Lung (tissue), 11 donors: ENCODE measurements at regions not wholly inside any gene's neighbourhood (a gene's known extent, or its start where the extent isn't known, plus 50 kb on each side); places are given as distances from the start of the nearest gene placed in this dataset.

ENCODE experiments used
- ATAC-seq: fragments of 200-7000 bp; cut with Tn5 transposase; one replicate; pipeline ENCODE4 v1.9.1; 2020; ENCODE audit warnings: moderate number of reproducible peaks; ENCODE audit not compliant: insufficient read depth, low FRiP score
- DNase-seq, 3 donors: peaks; one replicate each; pipeline ENCODE4 v3.0.0-alpha.2; 2013 to 2017
- H3K27ac ChIP-seq, 2 donors: one replicate each; pipeline ENCODE4 v1.5.1; 2013; ENCODE audit warnings: mild to moderate bottlenecking in 2 of 2, moderate library complexity in 2 of 2, control low read depth in 1 of 2, inconsistent platforms in 1 of 2, low read depth in 1 of 2, low read length in 1 of 2
- H3K27me3 ChIP-seq, 3 donors: one replicate each; pipeline ENCODE4 v1.5.1; 2013; ENCODE audit warnings: low read length in 2 of 3; ENCODE audit not compliant: control insufficient read depth in 3 of 3, insufficient read depth in 3 of 3
- H3K36me3 ChIP-seq, 4 donors: one replicate each; pipeline ENCODE4 v1.5.1; 2013; ENCODE audit warnings: low read length in 4 of 4, mild to moderate bottlenecking in 1 of 4, moderate library complexity in 1 of 4; ENCODE audit not compliant: control insufficient read depth in 4 of 4, insufficient read depth in 4 of 4
- H3K4me1 ChIP-seq, 5 donors: one replicate each; pipeline ENCODE4 v1.5.1; 2013; ENCODE audit warnings: low read length in 5 of 5, mild to moderate bottlenecking in 2 of 5, moderate library complexity in 1 of 5; ENCODE audit not compliant: control insufficient read depth in 5 of 5, insufficient read depth in 5 of 5
- H3K4me3 ChIP-seq: one replicate; pipeline ENCODE4 v1.5.1; 2013; ENCODE audit warnings: mild to moderate bottlenecking, control low read depth, moderate library complexity
- H3K9ac ChIP-seq, 2 donors: one replicate each; pipeline ENCODE4 v1.5.1; 2013; ENCODE audit warnings: low read length in 2 of 2, control low read depth in 1 of 2; ENCODE audit not compliant: insufficient read depth in 1 of 2
- H3K9me3 ChIP-seq, 4 donors: one replicate each; pipeline ENCODE4 v1.5.1; 2013; ENCODE audit warnings: low read length in 3 of 4, mild to moderate bottlenecking in 1 of 4, moderate library complexity in 1 of 4; ENCODE audit not compliant: control insufficient read depth in 4 of 4, insufficient read depth in 3 of 4
- CTCF ChIP-seq: IDR thresholded peaks from 2 replicates; pipeline ENCODE4 v1.5.1; 2012; ENCODE audit warnings: mild to moderate bottlenecking; ENCODE audit errors: control extremely low read depth, extremely low read depth
- WGBS, 2 donors: extraction: QIAGEN DNeasy Blood & Tissue Kit; methylation state at CpG; one replicate each; pipeline ENCODE4 v1.1.7; 2013; 5-methylcytosine and 5-hydroxymethylcytosine counted together
- donor health status: control.
- donor health status: control.
- donor health status: Bipolar disorder and iron deficiency.
- donor health status: healthy.
- donor health status: DM: yes; HTN: yes; CAD: no.

- Histone ChIP-seq H3K27ac (no peak overlapping the region), H3K9me3 (peaks cover 0 to 4% (median 0%) of the 10 kb centered on the region in 4 donors), H3K27me3 (no peaks in the 10 kb centered on the region), H3K4me3 (no peak overlapping the region), H3K36me3 (no peaks in the 10 kb centered on the region), H3K4me1 (no peaks in the 10 kb centered on the region), H3K9ac (no peak overlapping the region)
- 64 to 73% methylated on average over 3 of the region's 3 CpGs for WGBS, 2 donors
- ATAC-seq (no peak), DNase-seq (no peak)
- no peak for TF ChIP-seq CTCF
Observed at GRCh38 chr14:40188006-40188405, 755.8 kb upstream of the FBXO33 start.

- ATAC-seq, result no peak
- no peak for TF ChIP-seq CTCF
Observed at GRCh38 chr14:40164083-40164482, 731.9 kb upstream of the FBXO33 start.

GRCh38 chr14:40139657-40140056 lies 707.4 kb upstream of the FBXO33 start:
- TF ChIP-seq CTCF, result no peak
- Histone ChIP-seq H3K9ac (no peak overlapping the region), H3K4me1 (no peaks in the 10 kb centered on the region), H3K9me3 (peaks cover 0 to 8% (median 0%) of the 10 kb centered on the region in 4 donors), H3K36me3 (no peaks in the 10 kb centered on the region), H3K4me3 (no peak overlapping the region), H3K27me3 (no peaks in the 10 kb centered on the region), H3K27ac (no peak overlapping the region)
- ATAC-seq (no peak), DNase-seq (no peak)

More at GRCh38 chr14:40164083-40164482, 731.9 kb upstream of the FBXO33 start:
- peaks cover 0 to 7% (median 2%) of the 10 kb centered on the region in 4 donors for H3K9me3 ChIP-seq
- H3K4me1 ChIP-seq, result no peaks in the 10 kb centered on the region
- H3K4me3 ChIP-seq, result no peak overlapping the region
- no peak overlapping the region for H3K27ac ChIP-seq
- no peak overlapping the region for H3K9ac ChIP-seq
- DNase-seq, result no peak
- no peaks in the 10 kb centered on the region for H3K36me3 ChIP-seq
- 54% methylated on average over 5 of the region's 5 CpGs for WGBS, 2 donors
- no peaks in the 10 kb centered on the region for H3K27me3 ChIP-seq

- WGBS, 2 donors, result 88 to 92% methylated on average over 2 of the region's 2 CpGs
Observed at GRCh38 chr14:40133463-40133862, 701.2 kb upstream of the FBXO33 start.

More at GRCh38 chr14:40133463-40133862, 701.2 kb upstream of the FBXO33 start:
- H3K9ac ChIP-seq, result no peak overlapping the region
- H3K4me1 ChIP-seq, result no peaks in the 10 kb centered on the region
- DNase-seq, result no peak
- H3K4me3 ChIP-seq, result no peak overlapping the region
- H3K9me3 ChIP-seq, result peaks cover 0 to 8% (median 0%) of the 10 kb centered on the region in 4 donors
- no peak for TF ChIP-seq CTCF
- H3K27me3 ChIP-seq, result no peaks in the 10 kb centered on the region
- ATAC-seq, result no peak
- no peaks in the 10 kb centered on the region for H3K36me3 ChIP-seq
- H3K27ac ChIP-seq, result no peak overlapping the region
